ENCODE measurements at regions not wholly inside any gene's neighbourhood (a gene's known extent, or its start where the extent isn't known, plus 50 kb on each side); places are given as distances from the start of the nearest gene placed in this dataset.

- no peak for DNase-seq (ENCODE audit: low read depth in 2 of 2)
Measured at GRCh38 chr2:611519-611918, 65.7 kb downstream of the TMEM18 start.

- DNase-seq (ENCODE audit: low read depth in 2 of 2), result no peak
Measured at GRCh38 chr2:610491-610890, 66.7 kb downstream of the TMEM18 start.

- no peak for DNase-seq (ENCODE audit: low read depth in 2 of 2)
Measured at GRCh38 chr2:609881-610280, 67.3 kb downstream of the TMEM18 start.

- no peak for DNase-seq (ENCODE audit: low read depth in 2 of 2)
Measured at GRCh38 chr2:609449-609848, 67.8 kb downstream of the TMEM18 start.

GRCh38 chr2:608711-609110, 68.5 kb downstream of the TMEM18 start:
- DNase-seq (ENCODE audit: low read depth in 2 of 2), result no peak

- no peak for DNase-seq (ENCODE audit: low read depth in 2 of 2)
Measured at GRCh38 chr2:608297-608696, 68.9 kb downstream of the TMEM18 start.

GRCh38 chr2:607709-608108, 69.5 kb downstream of the TMEM18 start:
- no peak for DNase-seq (ENCODE audit: low read depth in 2 of 2)

GRCh38 chr2:607172-607571, 70.0 kb downstream of the TMEM18 start:
- no peak for DNase-seq (ENCODE audit: low read depth in 2 of 2)

GRCh38 chr2:605674-606608, 71.3 kb downstream of the TMEM18 start:
- DNase-seq (ENCODE audit: low read depth in 2 of 2), result no peak

- no peak for DNase-seq (ENCODE audit: low read depth in 2 of 2)
Measured at GRCh38 chr2:604854-605524, 72.2 kb downstream of the TMEM18 start.

GRCh38 chr2:604385-604784, 72.8 kb downstream of the TMEM18 start:
- no peak for DNase-seq (ENCODE audit: low read depth in 2 of 2)

- no peak for DNase-seq (ENCODE audit: low read depth in 2 of 2)
Measured at GRCh38 chr2:603869-604268, 73.3 kb downstream of the TMEM18 start.

- DNase-seq (ENCODE audit: low read depth in 2 of 2), result no peak
Measured at GRCh38 chr2:603427-603826, 73.8 kb downstream of the TMEM18 start.

- DNase-seq (ENCODE audit: low read depth in 2 of 2), result no peak
Measured at GRCh38 chr2:602571-603359, 74.4 kb downstream of the TMEM18 start.

GRCh38 chr2:601806-602455, 75.3 kb downstream of the TMEM18 start:
- no peak for DNase-seq (ENCODE audit: low read depth in 2 of 2)

- DNase-seq (ENCODE audit: low read depth in 2 of 2), result no peak
Measured at GRCh38 chr2:601387-601698, 75.9 kb downstream of the TMEM18 start.

GRCh38 chr2:600542-601386, 76.4 kb downstream of the TMEM18 start:
- no peak for DNase-seq (ENCODE audit: low read depth in 2 of 2)

- DNase-seq (ENCODE audit: low read depth in 2 of 2), result no peak
Measured at GRCh38 chr2:599601-600000, 77.6 kb downstream of the TMEM18 start.

- no peak for DNase-seq (ENCODE audit: low read depth in 2 of 2)
Measured at GRCh38 chr2:598058-598802, 79.0 kb downstream of the TMEM18 start.

GRCh38 chr2:595831-596592, 81.2 kb downstream of the TMEM18 start:
- no peak for DNase-seq (ENCODE audit: low read depth in 2 of 2)
